ENCODE measurements at regions not wholly inside any gene's neighbourhood (a gene's known extent, or its start where the extent isn't known, plus 50 kb on each side); places are given as distances from the start of the nearest gene placed in this dataset.

DNA sequence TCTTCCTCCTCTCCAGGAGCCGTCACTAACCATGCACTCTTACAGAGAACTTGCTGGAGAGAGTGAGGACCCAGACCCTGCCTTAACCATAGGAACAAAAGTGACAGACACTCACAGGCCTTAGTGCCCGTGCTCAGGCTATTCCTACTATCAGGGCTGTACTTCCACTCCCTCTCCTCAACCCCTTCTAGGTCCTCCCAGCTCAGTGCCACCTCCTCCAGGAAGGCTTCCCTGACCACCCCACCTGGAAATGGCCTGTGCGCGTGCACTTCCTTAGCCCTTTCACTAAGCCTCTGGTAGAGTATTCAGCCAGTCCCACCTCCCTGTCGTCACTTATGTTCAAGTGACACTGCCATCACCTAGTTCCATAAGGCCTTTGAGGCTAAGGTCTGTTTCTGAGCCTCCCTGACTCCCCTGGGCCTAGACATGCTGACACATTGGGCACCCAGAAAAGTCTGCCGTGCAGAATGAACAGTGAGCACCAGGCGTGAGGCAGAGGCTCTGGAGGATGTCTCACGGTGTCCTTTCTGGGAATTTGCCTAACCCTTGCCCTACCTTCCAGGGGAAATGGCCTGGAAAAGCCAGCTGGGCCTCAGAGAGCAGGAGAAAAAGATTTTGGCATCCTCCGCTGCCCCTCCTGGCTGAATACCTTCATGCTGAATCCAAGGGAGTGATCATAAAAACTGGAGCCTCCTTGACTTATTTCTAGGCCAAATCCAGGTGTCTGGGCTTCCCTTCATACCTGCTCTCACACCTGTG is 108.6 kb upstream of the SMAD3 start:
- Histone ChIP-seq H3K4me1 (ENCODE audit: control insufficient read depth, insufficient read depth, low read length) (no peaks in the 10 kb centered on the region), H3K27me3 (ENCODE audit: control insufficient read depth, insufficient read depth, low read length) (no peaks in the 10 kb centered on the region), H3K36me3 (ENCODE audit: control insufficient read depth, insufficient read depth, low read length) (no peaks in the 10 kb centered on the region), H3K27ac (ENCODE audit: low read length) (no peak overlapping the region), H3K9me3 (ENCODE audit: control insufficient read depth, low read depth, low read length) (no peaks in the 10 kb centered on the region), H3K4me3 (ENCODE audit: low read length) (no peak overlapping the region)
- DNase-seq: no peak
- WGBS (ENCODE audit: insufficient coverage, low lambda C conversion rate): no CpG with 5 or more reads among the region's 9 CpGs

DNA sequence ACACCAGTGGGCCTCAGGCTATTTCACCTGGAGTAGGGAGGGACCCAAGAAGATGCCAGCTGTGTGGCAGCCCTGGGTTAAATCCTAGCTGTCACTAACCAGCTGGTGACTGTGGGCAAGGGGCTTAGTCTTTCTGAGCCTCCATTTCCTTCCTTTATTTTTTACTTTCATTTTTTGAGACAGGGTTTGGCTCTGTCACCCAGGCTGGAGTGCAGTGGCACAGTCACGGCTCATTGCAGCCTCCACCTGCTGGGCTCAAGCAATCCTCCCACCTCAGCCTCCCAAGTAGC is 108.0 kb upstream of the SMAD3 start:
- Histone ChIP-seq H3K4me1 (ENCODE audit: control insufficient read depth, insufficient read depth, low read length) (no peaks in the 10 kb centered on the region), H3K27me3 (ENCODE audit: control insufficient read depth, insufficient read depth, low read length) (no peaks in the 10 kb centered on the region), H3K4me3 (ENCODE audit: low read length) (no peak overlapping the region), H3K27ac (ENCODE audit: low read length) (no peak overlapping the region), H3K36me3 (ENCODE audit: control insufficient read depth, insufficient read depth, low read length) (no peaks in the 10 kb centered on the region), H3K9me3 (ENCODE audit: control insufficient read depth, low read depth, low read length) (no peaks in the 10 kb centered on the region)
- WGBS (ENCODE audit: insufficient coverage, low lambda C conversion rate): no CpG with 5 or more reads among the region's 1 CpG
- DNase-seq: no peak

DNA sequence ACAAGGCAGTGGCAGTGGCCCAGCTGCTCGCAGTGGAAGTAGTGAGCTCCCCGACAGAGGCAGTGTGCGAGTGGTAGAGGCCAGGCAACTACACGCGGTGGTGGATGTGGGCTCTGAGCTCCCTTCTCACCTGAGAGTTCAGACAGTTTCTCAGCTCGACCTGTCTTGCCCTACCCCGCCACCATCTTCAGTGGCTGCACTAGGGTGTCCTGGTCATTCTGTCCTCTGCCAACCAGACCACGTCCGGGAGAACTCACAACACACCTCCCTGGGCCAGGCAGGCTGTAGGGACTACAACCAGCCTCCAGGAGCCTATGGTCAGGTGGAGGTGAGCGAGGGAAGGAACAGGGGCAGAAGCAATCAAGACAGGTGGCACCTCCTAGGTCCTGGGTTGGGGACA is 106.3 kb upstream of the SMAD3 start:
- H3K4me3 ChIP-seq (ENCODE audit: low read length): no peak overlapping the region
- H3K9me3 ChIP-seq (ENCODE audit: control insufficient read depth, low read depth, low read length): no peaks in the 10 kb centered on the region
- no peaks in the 10 kb centered on the region for H3K36me3 ChIP-seq (ENCODE audit: control insufficient read depth, insufficient read depth, low read length)
- DNase-seq: no peak
- H3K27ac ChIP-seq (ENCODE audit: low read length): no peak overlapping the region
- H3K27me3 ChIP-seq (ENCODE audit: control insufficient read depth, insufficient read depth, low read length): no peaks in the 10 kb centered on the region
- no CpG with 5 or more reads among the region's 10 CpGs for WGBS (ENCODE audit: insufficient coverage, low lambda C conversion rate)
- H3K4me1 ChIP-seq (ENCODE audit: control insufficient read depth, insufficient read depth, low read length): no peaks in the 10 kb centered on the region

DNA sequence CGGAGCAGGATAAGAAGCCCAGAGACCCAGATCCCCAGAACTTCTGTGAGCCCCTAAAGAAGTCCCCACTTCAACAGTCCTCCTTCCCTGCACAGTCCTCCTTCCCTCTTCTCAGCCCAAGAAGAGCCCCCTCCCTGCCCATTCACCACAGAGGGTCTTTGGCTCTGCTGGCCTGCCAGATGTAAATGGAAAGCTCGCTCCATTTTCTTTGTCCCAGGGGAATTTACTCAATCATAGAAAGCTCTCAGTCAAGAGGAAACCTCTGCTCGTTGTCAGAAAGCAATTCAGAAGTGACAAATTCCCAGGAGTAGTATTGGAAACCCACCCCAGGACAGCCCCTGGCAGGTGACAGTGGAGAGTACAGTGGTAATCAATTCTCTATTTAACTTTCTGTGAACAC is 105.5 kb upstream of the SMAD3 start:
- Histone ChIP-seq H3K4me1 (ENCODE audit: control insufficient read depth, insufficient read depth, low read length) (no peaks in the 10 kb centered on the region), H3K27ac (ENCODE audit: low read length) (no peak overlapping the region), H3K4me3 (ENCODE audit: low read length) (no peak overlapping the region), H3K9me3 (ENCODE audit: control insufficient read depth, low read depth, low read length) (no peaks in the 10 kb centered on the region), H3K36me3 (ENCODE audit: control insufficient read depth, insufficient read depth, low read length) (no peaks in the 10 kb centered on the region), H3K27me3 (ENCODE audit: control insufficient read depth, insufficient read depth, low read length) (no peaks in the 10 kb centered on the region)
- no CpG with 5 or more reads among the region's 3 CpGs for WGBS (ENCODE audit: insufficient coverage, low lambda C conversion rate)
- no peak for DNase-seq

DNA sequence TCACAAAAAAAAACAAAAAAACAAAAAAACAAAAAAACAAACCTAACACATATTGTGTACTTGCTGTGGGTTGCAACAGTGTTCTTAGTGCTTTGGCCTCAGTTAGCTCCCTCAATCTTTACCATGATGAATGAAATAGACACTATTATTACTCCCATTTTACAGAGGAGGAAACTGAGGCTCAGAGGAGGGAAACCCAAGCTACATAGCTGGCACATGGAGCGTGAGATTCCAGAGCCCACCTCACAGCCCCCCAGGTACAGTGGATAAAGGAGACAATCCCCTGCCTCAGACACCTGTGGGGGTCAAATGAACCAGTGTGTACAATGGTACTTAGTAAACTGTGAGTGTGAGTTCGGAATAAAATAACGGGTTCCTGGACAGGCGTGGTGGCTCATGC is 104.9 kb upstream of the SMAD3 start:
- H3K4me1 ChIP-seq (ENCODE audit: control insufficient read depth, insufficient read depth, low read length): no peaks in the 10 kb centered on the region
- H3K9me3 ChIP-seq (ENCODE audit: control insufficient read depth, low read depth, low read length): no peaks in the 10 kb centered on the region
- H3K27me3 ChIP-seq (ENCODE audit: control insufficient read depth, insufficient read depth, low read length): no peaks in the 10 kb centered on the region
- H3K27ac ChIP-seq (ENCODE audit: low read length): no peak overlapping the region
- WGBS (ENCODE audit: insufficient coverage, low lambda C conversion rate): no CpG with 5 or more reads among the region's 4 CpGs
- no peak for DNase-seq
- H3K36me3 ChIP-seq (ENCODE audit: control insufficient read depth, insufficient read depth, low read length): no peaks in the 10 kb centered on the region
- no peak overlapping the region for H3K4me3 ChIP-seq (ENCODE audit: low read length)

DNA sequence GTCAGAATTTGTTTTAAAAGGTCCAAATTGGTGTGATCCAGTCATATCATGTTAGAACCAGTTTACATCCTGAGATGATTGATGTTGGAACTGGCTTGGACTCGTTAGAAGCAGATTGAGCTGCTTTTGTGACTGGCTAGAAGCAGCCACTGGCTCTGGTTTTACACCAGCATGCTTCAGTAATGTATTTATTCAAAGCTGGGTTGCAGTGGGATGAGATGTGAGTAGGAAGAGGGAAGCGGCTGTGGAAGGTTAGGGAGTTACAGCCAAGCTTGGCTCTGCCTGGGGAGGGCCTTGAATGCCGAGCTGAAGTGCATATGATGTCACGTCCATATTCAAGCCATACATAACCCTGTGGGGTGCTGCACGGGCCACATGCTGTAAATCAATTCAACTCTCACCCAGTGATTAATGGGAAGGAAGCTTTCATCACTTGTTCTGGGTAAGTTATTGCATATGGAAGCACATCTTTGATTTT is 104.0 kb upstream of the SMAD3 start:
- Histone ChIP-seq H3K4me1 (ENCODE audit: control insufficient read depth, insufficient read depth, low read length) (no peaks in the 10 kb centered on the region), H3K36me3 (ENCODE audit: control insufficient read depth, insufficient read depth, low read length) (no peaks in the 10 kb centered on the region), H3K27ac (ENCODE audit: low read length) (no peak overlapping the region), H3K4me3 (ENCODE audit: low read length) (no peak overlapping the region), H3K9me3 (ENCODE audit: control insufficient read depth, low read depth, low read length) (no peaks in the 10 kb centered on the region), H3K27me3 (ENCODE audit: control insufficient read depth, insufficient read depth, low read length) (no peaks in the 10 kb centered on the region)
- DNase-seq: no peak
- WGBS (ENCODE audit: insufficient coverage, low lambda C conversion rate): no CpG with 5 or more reads among the region's 5 CpGs

DNA sequence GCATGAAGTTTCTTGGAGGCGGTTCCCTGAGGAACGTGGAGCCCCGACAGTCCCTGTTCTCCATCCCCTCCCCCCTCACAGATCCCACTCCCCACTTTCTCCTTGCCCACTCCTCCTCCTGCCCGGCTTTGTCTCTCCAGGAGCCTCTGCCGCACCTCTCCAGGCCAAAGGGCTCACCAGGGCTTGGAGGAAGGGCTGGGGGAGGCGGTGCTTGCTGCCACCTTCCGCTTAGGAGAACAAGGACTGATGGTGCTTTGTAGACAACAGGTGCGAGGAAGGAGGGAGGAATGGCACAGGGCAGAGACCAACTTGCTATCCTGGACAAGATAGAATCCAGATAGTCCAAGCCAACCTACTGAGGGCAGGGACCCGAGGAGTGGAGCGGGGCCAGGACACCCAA is 103.5 kb upstream of the SMAD3 start:
- H3K4me3 ChIP-seq (ENCODE audit: low read length): no peak overlapping the region
- H3K27me3 ChIP-seq (ENCODE audit: control insufficient read depth, insufficient read depth, low read length): no peaks in the 10 kb centered on the region
- H3K27ac ChIP-seq (ENCODE audit: low read length): no peak overlapping the region
- no peaks in the 10 kb centered on the region for H3K4me1 ChIP-seq (ENCODE audit: control insufficient read depth, insufficient read depth, low read length)
- H3K36me3 ChIP-seq (ENCODE audit: control insufficient read depth, insufficient read depth, low read length): no peaks in the 10 kb centered on the region
- H3K9me3 ChIP-seq (ENCODE audit: control insufficient read depth, low read depth, low read length): no peaks in the 10 kb centered on the region
- WGBS (ENCODE audit: insufficient coverage, low lambda C conversion rate): 80% methylated on average over 1 of the region's 10 CpGs
- DNase-seq: no peak

DNA sequence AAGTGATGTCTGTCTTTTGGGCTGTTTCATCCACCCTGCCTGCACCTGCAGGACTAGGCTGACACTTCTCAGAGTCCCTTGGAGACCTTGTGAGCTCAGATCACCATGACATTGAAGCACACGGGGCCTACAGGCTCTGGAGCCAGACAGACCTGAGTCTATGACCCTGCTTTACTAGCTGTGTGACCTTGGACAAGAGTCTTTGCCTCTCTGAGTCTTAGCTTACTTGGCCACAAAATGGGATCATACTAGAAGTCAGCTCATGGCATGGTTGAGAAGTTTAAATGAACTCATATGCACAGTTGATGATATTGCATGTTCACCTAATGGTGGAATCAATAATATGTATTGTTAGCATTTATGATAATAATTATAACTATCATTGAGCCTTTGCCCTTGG is 102.9 kb upstream of the SMAD3 start:
- no peak overlapping the region for H3K27ac ChIP-seq (ENCODE audit: low read length)
- no peak for DNase-seq
- H3K36me3 ChIP-seq (ENCODE audit: control insufficient read depth, insufficient read depth, low read length): no peaks in the 10 kb centered on the region
- no peaks in the 10 kb centered on the region for H3K27me3 ChIP-seq (ENCODE audit: control insufficient read depth, insufficient read depth, low read length)
- no peaks in the 10 kb centered on the region for H3K4me1 ChIP-seq (ENCODE audit: control insufficient read depth, insufficient read depth, low read length)
- no CpG with 5 or more reads among the region's 1 CpG for WGBS (ENCODE audit: insufficient coverage, low lambda C conversion rate)
- H3K4me3 ChIP-seq (ENCODE audit: low read length): no peak overlapping the region
- H3K9me3 ChIP-seq (ENCODE audit: control insufficient read depth, low read depth, low read length): no peaks in the 10 kb centered on the region

DNA sequence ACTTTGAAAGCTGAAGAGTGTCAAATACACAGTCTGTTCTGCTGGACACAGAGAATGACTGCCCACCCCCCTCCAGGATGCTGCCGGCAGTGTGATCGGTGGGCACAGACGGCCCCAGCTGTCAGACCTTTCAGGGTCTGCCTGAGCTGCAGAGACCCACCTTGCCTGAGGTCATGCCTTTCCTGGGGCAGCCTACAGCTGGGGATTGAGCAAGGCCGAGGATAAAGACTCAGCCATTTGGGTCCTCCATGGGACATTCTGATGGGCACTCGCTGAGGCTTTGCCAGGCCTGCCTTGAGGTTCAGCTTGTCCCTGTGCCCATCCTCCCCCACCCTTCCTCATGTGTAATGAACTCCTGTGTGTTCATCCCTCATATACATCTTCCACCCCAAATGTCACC is 102.3 kb upstream of the SMAD3 start:
- no peaks in the 10 kb centered on the region for H3K4me1 ChIP-seq (ENCODE audit: control insufficient read depth, insufficient read depth, low read length)
- no peaks in the 10 kb centered on the region for H3K9me3 ChIP-seq (ENCODE audit: control insufficient read depth, low read depth, low read length)
- no peaks in the 10 kb centered on the region for H3K36me3 ChIP-seq (ENCODE audit: control insufficient read depth, insufficient read depth, low read length)
- WGBS (ENCODE audit: insufficient coverage, low lambda C conversion rate): no CpG with 5 or more reads among the region's 5 CpGs
- no peak overlapping the region for H3K4me3 ChIP-seq (ENCODE audit: low read length)
- no peaks in the 10 kb centered on the region for H3K27me3 ChIP-seq (ENCODE audit: control insufficient read depth, insufficient read depth, low read length)
- no peak overlapping the region for H3K27ac ChIP-seq (ENCODE audit: low read length)
- DNase-seq: no peak

DNA sequence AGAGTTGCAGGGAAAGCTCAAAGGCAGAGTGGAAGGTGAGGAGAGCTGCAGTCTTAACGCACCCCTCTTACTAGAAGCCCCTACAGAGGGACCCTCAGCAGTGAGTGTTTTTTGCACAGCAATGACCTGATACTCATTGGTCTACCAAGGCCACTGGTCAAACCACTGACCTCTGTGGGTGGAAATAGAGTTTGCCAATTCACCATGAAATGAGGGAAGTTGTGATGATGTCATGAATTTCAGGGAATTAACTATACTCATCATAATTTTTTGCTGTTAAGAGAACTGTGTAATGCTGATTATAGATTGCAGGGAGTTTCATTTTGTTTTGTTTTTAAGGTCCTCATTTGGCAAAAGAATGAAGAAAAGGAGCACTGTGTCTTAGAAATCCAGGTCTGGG is 101.7 kb upstream of the SMAD3 start:
- H3K4me1 ChIP-seq (ENCODE audit: control insufficient read depth, insufficient read depth, low read length): no peaks in the 10 kb centered on the region
- no CpG with 5 or more reads among the region's 1 CpG for WGBS (ENCODE audit: insufficient coverage, low lambda C conversion rate)
- DNase-seq: no peak
- H3K27ac ChIP-seq (ENCODE audit: low read length): no peak overlapping the region
- H3K9me3 ChIP-seq (ENCODE audit: control insufficient read depth, low read depth, low read length): no peaks in the 10 kb centered on the region
- no peaks in the 10 kb centered on the region for H3K27me3 ChIP-seq (ENCODE audit: control insufficient read depth, insufficient read depth, low read length)
- H3K4me3 ChIP-seq (ENCODE audit: low read length): no peak overlapping the region
- no peaks in the 10 kb centered on the region for H3K36me3 ChIP-seq (ENCODE audit: control insufficient read depth, insufficient read depth, low read length)

DNA sequence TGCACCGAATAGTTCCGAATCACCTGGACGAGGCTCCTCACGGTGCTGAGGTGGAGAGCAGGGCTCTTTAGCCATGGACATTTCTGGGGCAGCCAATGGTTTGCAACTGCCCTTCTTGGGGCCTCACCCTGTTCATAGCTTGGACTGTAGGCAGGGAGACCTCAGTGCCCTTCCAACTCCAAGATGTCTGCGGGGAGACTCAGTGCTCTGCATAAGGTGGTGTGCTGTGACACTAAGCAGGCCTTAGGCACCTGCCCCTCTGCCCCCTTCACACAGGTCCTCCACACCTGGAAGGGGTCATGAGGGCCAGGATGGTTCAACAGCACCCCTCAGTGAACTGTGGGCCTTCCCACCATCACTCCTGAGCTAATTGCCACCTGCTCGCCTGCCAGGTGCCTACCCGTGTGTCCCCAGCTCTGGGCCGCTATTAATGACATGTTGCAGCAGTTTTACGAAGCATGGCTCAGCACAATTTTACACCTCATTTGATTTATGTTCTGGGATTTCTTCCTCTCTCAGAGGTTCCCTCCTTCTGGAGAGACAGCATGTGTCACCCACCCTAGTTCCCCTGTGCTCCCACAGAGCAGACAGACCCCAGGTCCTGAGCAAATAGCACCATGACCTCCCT is 101.2 kb upstream of the SMAD3 start:
- Histone ChIP-seq H3K4me1 (ENCODE audit: control insufficient read depth, insufficient read depth, low read length) (no peaks in the 10 kb centered on the region), H3K4me3 (ENCODE audit: low read length) (no peak overlapping the region), H3K9me3 (ENCODE audit: control insufficient read depth, low read depth, low read length) (no peaks in the 10 kb centered on the region), H3K27me3 (ENCODE audit: control insufficient read depth, insufficient read depth, low read length) (no peaks in the 10 kb centered on the region), H3K36me3 (ENCODE audit: control insufficient read depth, insufficient read depth, low read length) (no peaks in the 10 kb centered on the region), H3K27ac (ENCODE audit: low read length) (no peak overlapping the region)
- DNase-seq: no peak
- 80% methylated on average over 1 of the region's 9 CpGs for WGBS (ENCODE audit: insufficient coverage, low lambda C conversion rate)

Measured in large intestine (tissue), 3 donors.